ENCODE measurements at regions not wholly inside any gene's neighbourhood (a gene's known extent, or its start where the extent isn't known, plus 50 kb on each side); places are given as distances from the start of the nearest gene placed in this dataset.

DNA sequence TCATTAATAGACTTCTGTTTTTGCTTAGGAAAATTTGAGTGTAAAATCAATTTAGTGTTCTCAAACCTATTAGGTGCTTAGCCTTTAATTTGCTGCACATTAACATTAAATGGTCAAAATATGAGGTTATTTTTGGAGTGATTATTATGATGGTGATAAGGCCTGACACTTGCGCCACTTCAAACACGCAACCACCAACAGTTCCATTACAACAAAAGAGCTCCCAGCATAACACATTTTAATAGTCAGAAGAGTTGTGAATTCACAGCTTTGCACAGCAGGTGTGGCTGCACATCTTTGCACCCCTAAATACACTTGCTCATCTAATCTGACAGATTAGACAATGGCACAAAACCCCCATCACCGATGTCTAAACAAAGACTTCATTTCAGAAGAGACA lies 940.7 kb downstream of the NR2F1-AS1 start:
- TF ChIP-seq, protein P1, sequence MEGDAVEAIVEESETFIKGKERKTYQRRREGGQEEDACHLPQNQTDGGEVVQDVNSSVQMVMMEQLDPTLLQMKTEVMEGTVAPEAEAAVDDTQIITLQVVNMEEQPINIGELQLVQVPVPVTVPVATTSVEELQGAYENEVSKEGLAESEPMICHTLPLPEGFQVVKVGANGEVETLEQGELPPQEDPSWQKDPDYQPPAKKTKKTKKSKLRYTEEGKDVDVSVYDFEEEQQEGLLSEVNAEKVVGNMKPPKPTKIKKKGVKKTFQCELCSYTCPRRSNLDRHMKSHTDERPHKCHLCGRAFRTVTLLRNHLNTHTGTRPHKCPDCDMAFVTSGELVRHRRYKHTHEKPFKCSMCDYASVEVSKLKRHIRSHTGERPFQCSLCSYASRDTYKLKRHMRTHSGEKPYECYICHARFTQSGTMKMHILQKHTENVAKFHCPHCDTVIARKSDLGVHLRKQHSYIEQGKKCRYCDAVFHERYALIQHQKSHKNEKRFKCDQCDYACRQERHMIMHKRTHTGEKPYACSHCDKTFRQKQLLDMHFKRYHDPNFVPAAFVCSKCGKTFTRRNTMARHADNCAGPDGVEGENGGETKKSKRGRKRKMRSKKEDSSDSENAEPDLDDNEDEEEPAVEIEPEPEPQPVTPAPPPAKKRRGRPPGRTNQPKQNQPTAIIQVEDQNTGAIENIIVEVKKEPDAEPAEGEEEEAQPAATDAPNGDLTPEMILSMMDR (conservative IDR thresholded peaks at IDR 0.05; ENCODE audit: low read depth in 2 of 2) = no peak
- TF ChIP-seq JUNB (IDR thresholded peaks at IDR 0.05; ENCODE audit: unreplicated experiment) = no peak

Data from GM23338 (cell line).